Fibroblast of lung (primary cell): ENCODE measurements at regions not wholly inside any gene's neighbourhood (a gene's known extent, or its start where the extent isn't known, plus 50 kb on each side); places are given as distances from the start of the nearest gene placed in this dataset.

ENCODE experiments used
- DNase-seq, 2 donors: peaks; one replicate each; pipeline versions ENCODE4 v3.0.0 to v3.0.0-alpha.2; 2010; ENCODE audit warnings: low read depth in 2 of 2
- H2AFZ ChIP-seq: 2 replicates; pipeline ENCODE4 v1.5.1; 2012; ENCODE audit warnings: low read length, control low read depth, inconsistent platforms
- H3K27ac ChIP-seq: 2 replicates; pipeline ENCODE4 v1.5.1; 2011; ENCODE audit warnings: low read length, control low read depth; ENCODE audit not compliant: insufficient read depth
- H3K27me3 ChIP-seq: 2 replicates; pipeline ENCODE4 v1.5.1; 2011; ENCODE audit warnings: mild to moderate bottlenecking, low read length; ENCODE audit not compliant: control insufficient read depth, insufficient read depth
- H3K36me3 ChIP-seq: 2 replicates; pipeline ENCODE4 v1.5.1; 2011; ENCODE audit warnings: low read length; ENCODE audit not compliant: control insufficient read depth, insufficient read depth
- H3K4me1 ChIP-seq: 2 replicates; pipeline ENCODE4 v1.5.1; 2011; ENCODE audit warnings: low read length; ENCODE audit not compliant: control insufficient read depth, insufficient read depth; ENCODE audit errors: extremely low read depth
- H3K4me2 ChIP-seq: 2 replicates; pipeline ENCODE4 v1.5.1; 2011; ENCODE audit warnings: low read length, control low read depth; ENCODE audit not compliant: insufficient read depth; ENCODE audit errors: extremely low read depth
- H3K4me3 ChIP-seq, 4 experiments: fragments of 200-600 bp in 1 of 4; sonication (generic) in 1 of 4; replicated peaks in 1 of 4; 2 replicates each; pipeline ENCODE4 v1.5.1; 2011 to 2016; ENCODE audit warnings: low read length in 4 of 4, low read depth in 3 of 4, mild to moderate bottlenecking in 3 of 4, control low read depth in 2 of 4, inconsistent platforms in 1 of 4, mixed read lengths in 1 of 4; ENCODE audit not compliant: insufficient read depth in 1 of 4; ENCODE audit errors: control extremely low read depth in 1 of 4
- H3K79me2 ChIP-seq: 2 replicates; pipeline ENCODE4 v1.5.1; 2012; ENCODE audit warnings: mild to moderate bottlenecking, low read length, inconsistent platforms; ENCODE audit not compliant: control insufficient read depth, insufficient read depth
- H3K9ac ChIP-seq: 2 replicates; pipeline ENCODE4 v1.5.1; 2011; ENCODE audit warnings: mild to moderate bottlenecking, low read length, control low read depth; ENCODE audit not compliant: insufficient read depth
- H3K9me3 ChIP-seq: 2 replicates; pipeline ENCODE4 v1.5.1; 2012; ENCODE audit warnings: low read depth, low read length; ENCODE audit not compliant: control insufficient read depth, insufficient read depth
- H4K20me1 ChIP-seq: 2 replicates; pipeline ENCODE4 v1.5.1; 2011; ENCODE audit warnings: low read length; ENCODE audit not compliant: control insufficient read depth, insufficient read depth; ENCODE audit errors: extremely low read depth
- EZH2 ChIP-seq: IDR thresholded peaks from 2 replicates; pipeline ENCODE4 v1.5.1; 2012; ENCODE audit warnings: low read length, control low read depth, mild to moderate bottlenecking; ENCODE audit errors: missing control alignments
- TF ChIP-seq, protein P1 (sequence below), 2 donors: IDR thresholded peaks in 1 of 2; conservative IDR thresholded peaks in 1 of 2; 1 replicate in 1 of 2; 2 replicates in 1 of 2; pipeline ENCODE4 v1.5.1; 2011 to 2012; ENCODE audit warnings: low read length in 2 of 2, control low read depth in 1 of 2, inconsistent platforms in 1 of 2, low read depth in 1 of 2, mild to moderate bottlenecking in 1 of 2

DNA sequence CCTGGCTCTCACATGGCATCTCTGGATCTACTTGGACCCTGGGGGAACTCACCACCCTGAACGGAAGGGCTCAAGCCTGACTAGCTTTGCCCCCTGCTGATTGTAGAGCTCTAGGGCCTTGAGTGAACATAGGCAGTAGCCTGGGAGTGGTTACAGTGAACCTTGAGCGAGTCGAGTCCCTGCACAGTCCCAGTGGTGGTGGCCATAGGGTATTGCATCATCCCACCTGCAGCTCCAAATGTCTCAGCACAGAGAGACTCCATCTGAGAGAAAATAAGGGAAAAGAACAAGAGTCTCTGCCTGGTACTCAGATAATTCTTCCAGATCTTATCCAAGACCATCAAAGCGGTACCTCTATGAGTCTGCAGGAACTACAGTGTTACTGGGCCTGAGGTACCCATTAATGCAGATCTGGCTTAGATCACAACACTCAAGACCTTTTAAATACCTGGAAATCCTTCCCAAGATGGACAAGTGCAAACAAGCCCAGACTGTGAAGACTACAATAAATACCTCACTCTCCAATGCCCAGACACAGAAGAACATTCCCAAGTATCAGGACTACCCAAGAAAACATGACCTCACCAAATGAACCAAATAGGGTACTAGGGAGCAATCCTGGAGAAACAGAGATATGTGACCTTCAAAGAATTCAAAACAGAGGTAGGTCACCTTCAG is 167.5 kb upstream of the TET2 start:
- no peak for TF ChIP-seq EZH2
- Histone ChIP-seq H3K79me2 (no peaks in the 10 kb centered on the region), H3K4me3 (no peak overlapping the region), H3K27ac (no peak overlapping the region), H3K9ac (no peak overlapping the region), H3K27me3 (no peaks in the 10 kb centered on the region), H3K4me2 (no peak overlapping the region), H3K36me3 (no peaks in the 10 kb centered on the region), H2AFZ (no peak overlapping the region), H3K9me3 (no peaks in the 10 kb centered on the region), H3K4me1 (no peaks in the 10 kb centered on the region), H4K20me1 (no peaks in the 10 kb centered on the region)
- no peak for DNase-seq

GRCh38 chr4:104983615-104984179 is 163.0 kb upstream of the TET2 start:
- H3K9ac ChIP-seq, result no peak overlapping the region
- H3K4me2 ChIP-seq, result no peak overlapping the region
- no peak overlapping the region for H3K27ac ChIP-seq
- H3K27me3 ChIP-seq, result no peaks in the 10 kb centered on the region
- no peaks in the 10 kb centered on the region for H3K9me3 ChIP-seq
- no peaks in the 10 kb centered on the region for H3K4me1 ChIP-seq
- DNase-seq, result no peak
- H3K4me3 ChIP-seq, result no peak overlapping the region
- TF ChIP-seq, protein P1, sequence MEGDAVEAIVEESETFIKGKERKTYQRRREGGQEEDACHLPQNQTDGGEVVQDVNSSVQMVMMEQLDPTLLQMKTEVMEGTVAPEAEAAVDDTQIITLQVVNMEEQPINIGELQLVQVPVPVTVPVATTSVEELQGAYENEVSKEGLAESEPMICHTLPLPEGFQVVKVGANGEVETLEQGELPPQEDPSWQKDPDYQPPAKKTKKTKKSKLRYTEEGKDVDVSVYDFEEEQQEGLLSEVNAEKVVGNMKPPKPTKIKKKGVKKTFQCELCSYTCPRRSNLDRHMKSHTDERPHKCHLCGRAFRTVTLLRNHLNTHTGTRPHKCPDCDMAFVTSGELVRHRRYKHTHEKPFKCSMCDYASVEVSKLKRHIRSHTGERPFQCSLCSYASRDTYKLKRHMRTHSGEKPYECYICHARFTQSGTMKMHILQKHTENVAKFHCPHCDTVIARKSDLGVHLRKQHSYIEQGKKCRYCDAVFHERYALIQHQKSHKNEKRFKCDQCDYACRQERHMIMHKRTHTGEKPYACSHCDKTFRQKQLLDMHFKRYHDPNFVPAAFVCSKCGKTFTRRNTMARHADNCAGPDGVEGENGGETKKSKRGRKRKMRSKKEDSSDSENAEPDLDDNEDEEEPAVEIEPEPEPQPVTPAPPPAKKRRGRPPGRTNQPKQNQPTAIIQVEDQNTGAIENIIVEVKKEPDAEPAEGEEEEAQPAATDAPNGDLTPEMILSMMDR (conservative IDR thresholded peaks at IDR 0.05 in 1 of 2, IDR thresholded peaks at IDR 0.05 in 1 of 2; ENCODE audit: low read depth in 1 of 2, low read length in 2 of 2), result no peak
- TF ChIP-seq EZH2, result no peak
- H3K36me3 ChIP-seq, result no peaks in the 10 kb centered on the region
- H2AFZ ChIP-seq, result no peak overlapping the region
- H4K20me1 ChIP-seq, result no peaks in the 10 kb centered on the region
- no peaks in the 10 kb centered on the region for H3K79me2 ChIP-seq

DNA sequence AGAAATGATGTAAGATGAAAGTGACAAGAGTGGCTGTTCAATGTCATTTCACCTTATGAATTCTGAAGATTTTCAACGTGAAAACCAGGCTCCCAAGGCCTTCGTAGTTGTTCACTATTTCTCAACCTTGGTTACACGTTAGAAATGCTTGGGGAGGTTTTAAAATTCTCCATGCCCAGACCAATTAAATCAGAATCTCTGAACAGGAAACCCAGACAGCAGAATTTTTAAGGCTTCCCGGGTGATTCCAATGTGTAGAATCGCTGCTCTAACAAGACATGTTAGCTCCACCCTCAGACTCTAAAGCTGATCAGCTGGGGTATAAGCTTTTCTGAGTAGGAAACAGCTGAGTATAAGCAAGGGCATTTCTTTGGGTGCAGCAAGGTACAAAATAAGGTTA is 160.4 kb upstream of the TET2 start:
- no peaks in the 10 kb centered on the region for H3K36me3 ChIP-seq
- no peak overlapping the region for H3K4me2 ChIP-seq
- no peak overlapping the region for H2AFZ ChIP-seq
- no peak overlapping the region for H3K27ac ChIP-seq
- DNase-seq, result no peak
- H3K9me3 ChIP-seq, result no peaks in the 10 kb centered on the region
- H4K20me1 ChIP-seq, result no peaks in the 10 kb centered on the region
- no peaks in the 10 kb centered on the region for H3K4me1 ChIP-seq
- no peaks in the 10 kb centered on the region for H3K27me3 ChIP-seq
- no peak overlapping the region for H3K9ac ChIP-seq
- TF ChIP-seq EZH2, result no peak
- TF ChIP-seq, protein P1 (conservative IDR thresholded peaks at IDR 0.05 in 1 of 2, IDR thresholded peaks at IDR 0.05 in 1 of 2; ENCODE audit: low read depth in 1 of 2, low read length in 2 of 2), result no peak
- no peaks in the 10 kb centered on the region for H3K79me2 ChIP-seq
- H3K4me3 ChIP-seq, result no peak overlapping the region
